Caco-2 (cell line): ENCODE measurements at regions not wholly inside any gene's neighbourhood (a gene's known extent, or its start where the extent isn't known, plus 50 kb on each side); places are given as distances from the start of the nearest gene placed in this dataset.

Experiments
- BruUV-seq: library from RNA; stranded (reverse); fragments of 400-500 nt; replicated peaks from 2 replicates; lab custom pipeline; 2021; lab: Mats Ljungman, UMichigan
- CTCF ChIA-PET: fragments of 300-600 bp; sonication (Branson Sonifier 250); formaldehyde crosslinking; loops from one replicate; lab custom pipeline; 2022; ENCODE audit warnings: antibody characterized with exemption; lab: Charles Lee
- POLR2A ChIA-PET: fragments of 300-600 bp; sonication (Branson Sonifier 250); formaldehyde crosslinking; loops from one replicate; lab custom pipeline; 2022; ENCODE audit warnings: antibody characterized with exemption; lab: Charles Lee
- DNase-seq, 2 experiments: peaks; one replicate each; pipeline versions ENCODE4 v3.0.0 to v3.0.0-alpha.2; 2020 to 2022
- H3K27me3 ChIP-seq: replicated peaks from 2 replicates; pipeline ENCODE4 v1.6.0; 2011; ENCODE audit warnings: low read length; ENCODE audit not compliant: control insufficient read depth, insufficient read depth
- H3K36me3 ChIP-seq: 2 replicates; pipeline ENCODE4 v1.5.1; 2011; ENCODE audit warnings: low read length; ENCODE audit not compliant: control insufficient read depth, insufficient read depth
- H3K4me1 ChIP-seq: fragments of 250-450 bp; sonication (Bioruptor Pico); 2 replicates; pipeline ENCODE4 v1.5.1; 2020; ENCODE audit warnings: mild to moderate bottlenecking
- H3K4me3 ChIP-seq: 2 replicates; pipeline ENCODE4 v1.5.1; 2011; ENCODE audit warnings: low read depth, mild to moderate bottlenecking, control low read depth, low read length
- H3K9me3 ChIP-seq: fragments of 250-450 bp; sonication (Bioruptor Pico); 2 replicates; pipeline ENCODE4 v1.5.1; 2020; ENCODE audit warnings: mild to moderate bottlenecking, moderate library complexity
- H3K27ac Mint-ChIP-seq: one replicate; pipeline ENCODE4 v1.8.0; 2022; ENCODE audit warnings: mixed read lengths; ENCODE audit not compliant: unreplicated experiment
- H3K27me3 Mint-ChIP-seq: one replicate; pipeline ENCODE4 v1.8.0; 2022; ENCODE audit warnings: mixed read lengths; ENCODE audit not compliant: insufficient read depth, unreplicated experiment
- H3K36me3 Mint-ChIP-seq: one replicate; pipeline ENCODE4 v1.8.0; 2022; ENCODE audit warnings: mild to moderate bottlenecking, mixed read lengths; ENCODE audit not compliant: insufficient read depth, unreplicated experiment
- H3K4me1 Mint-ChIP-seq: one replicate; pipeline ENCODE4 v1.8.0; 2022; ENCODE audit warnings: low read depth, mixed read lengths; ENCODE audit not compliant: unreplicated experiment
- H3K4me3 Mint-ChIP-seq: one replicate; pipeline ENCODE4 v1.8.0; 2022; ENCODE audit warnings: mild to moderate bottlenecking, moderate library complexity, mixed read lengths; ENCODE audit not compliant: unreplicated experiment
- H3K9me3 Mint-ChIP-seq: one replicate; pipeline ENCODE4 v1.8.0; 2022; ENCODE audit warnings: mixed read lengths; ENCODE audit not compliant: unreplicated experiment
- CTCF ChIP-seq, 2 experiments: fragments of 200-600 bp in 1 of 2; IDR thresholded peaks; 1 replicate in 1 of 2; 2 replicates in 1 of 2; pipeline versions ENCODE4 v1.5.1 to v1.8.0; 2011 to 2022; ENCODE audit warnings: antibody characterized with exemption in 1 of 2, control low read depth in 1 of 2, inconsistent platforms in 1 of 2, low read depth in 1 of 2, low read length in 1 of 2, mild to moderate bottlenecking in 1 of 2, moderate library complexity in 1 of 2; ENCODE audit not compliant: insufficient read depth in 1 of 2, severe bottlenecking in 1 of 2, unreplicated experiment in 1 of 2
- intact Hi-C: fragments of 100-400 bp; cut with micrococcal nuclease; formaldehyde crosslinking; loops from one replicate; pipeline ENCODE4 v1.10.0; 2022; ENCODE audit not compliant: unreplicated experiment

DNA sequence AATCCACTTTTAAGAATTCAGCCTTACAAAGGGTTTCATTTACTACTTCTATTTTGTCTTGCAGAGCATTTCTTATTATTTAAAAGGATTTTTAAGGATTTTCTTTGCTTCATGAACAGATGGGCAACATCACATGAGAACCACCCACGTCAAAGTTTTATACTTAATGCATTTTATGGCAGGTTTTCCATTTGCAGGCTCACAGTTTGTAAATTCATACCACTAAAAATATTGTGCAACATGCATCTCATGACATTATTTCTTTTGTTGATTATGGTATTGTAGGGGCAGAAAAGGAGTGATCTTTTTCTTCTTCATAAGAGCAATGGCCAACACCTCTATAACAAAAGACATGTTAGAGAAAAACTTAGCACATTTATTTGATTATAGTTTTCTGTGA, 554.0 kb upstream of the SPRY2 start:
- Histone ChIP-seq H3K4me3 (no peak overlapping the region), H3K36me3 (no peaks in the 10 kb centered on the region), H3K9me3 (no peaks in the 10 kb centered on the region), H3K27me3 (no peaks in the 10 kb centered on the region; the same call in 1 of the 2 replicates), H3K4me1 (no peaks in the 10 kb centered on the region)
- H3K27ac Mint-ChIP-seq, result no peak overlapping the region
- intact Hi-C loops, result no loop called here
- no peak overlapping the region for H3K4me3 Mint-ChIP-seq
- ChIA-PET POLR2A (no interaction called here), CTCF (no interaction called here)
- H3K36me3 Mint-ChIP-seq, result no peaks in the 10 kb centered on the region
- DNase-seq, result no peak
- no peaks in the 10 kb centered on the region for H3K4me1 Mint-ChIP-seq
- no TSS peak for BruUV-seq
- H3K27me3 Mint-ChIP-seq, result no peaks in the 10 kb centered on the region
- TF ChIP-seq CTCF (IDR thresholded peaks at IDR 0.05; ENCODE audit: insufficient read depth in 1 of 2, low read depth in 1 of 2, low read length in 1 of 2, severe bottlenecking in 1 of 2, unreplicated experiment in 1 of 2), result no peak
- H3K9me3 Mint-ChIP-seq, result no peaks in the 10 kb centered on the region

DNA sequence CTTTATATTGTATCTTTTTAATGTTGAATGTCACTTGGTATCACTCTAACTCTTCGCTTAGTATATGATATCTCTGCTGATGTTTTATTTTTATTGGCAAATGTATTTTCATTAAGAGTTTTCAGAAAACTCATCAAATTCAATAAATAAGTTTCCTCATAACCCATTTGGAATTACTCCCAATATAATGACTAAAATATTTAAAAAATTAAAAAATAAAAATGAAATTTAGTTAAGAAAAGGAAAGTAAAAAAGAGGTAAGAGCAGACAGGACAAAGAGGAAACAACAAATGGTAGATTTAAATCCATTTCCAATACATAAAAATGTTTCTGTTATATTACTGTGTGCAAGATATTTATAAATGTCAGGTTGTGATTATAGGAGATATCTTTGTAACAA, 548.9 kb upstream of the SPRY2 start:
- POLR2A ChIA-PET, result no interaction called here
- H3K36me3 ChIP-seq, result no peaks in the 10 kb centered on the region
- Mint-ChIP-seq H3K9me3 (no peaks in the 10 kb centered on the region), H3K27me3 (peaks cover 15% of the 10 kb centered on the region), H3K4me3 (no peak overlapping the region), H3K27ac (no peak overlapping the region), H3K36me3 (no peaks in the 10 kb centered on the region), H3K4me1 (no peaks in the 10 kb centered on the region)
- H3K4me1 ChIP-seq, result no peaks in the 10 kb centered on the region
- BruUV-seq, result no TSS peak
- H3K9me3 ChIP-seq, result no peaks in the 10 kb centered on the region
- H3K4me3 ChIP-seq, result no peak overlapping the region
- no peaks in the 10 kb centered on the region for H3K27me3 ChIP-seq
- intact Hi-C loops, result no loop called here
- CTCF ChIA-PET, result no interaction called here
- TF ChIP-seq CTCF (IDR thresholded peaks at IDR 0.05; ENCODE audit: insufficient read depth in 1 of 2, low read depth in 1 of 2, low read length in 1 of 2, severe bottlenecking in 1 of 2, unreplicated experiment in 1 of 2), result no peak
- DNase-seq, result no peak

DNA sequence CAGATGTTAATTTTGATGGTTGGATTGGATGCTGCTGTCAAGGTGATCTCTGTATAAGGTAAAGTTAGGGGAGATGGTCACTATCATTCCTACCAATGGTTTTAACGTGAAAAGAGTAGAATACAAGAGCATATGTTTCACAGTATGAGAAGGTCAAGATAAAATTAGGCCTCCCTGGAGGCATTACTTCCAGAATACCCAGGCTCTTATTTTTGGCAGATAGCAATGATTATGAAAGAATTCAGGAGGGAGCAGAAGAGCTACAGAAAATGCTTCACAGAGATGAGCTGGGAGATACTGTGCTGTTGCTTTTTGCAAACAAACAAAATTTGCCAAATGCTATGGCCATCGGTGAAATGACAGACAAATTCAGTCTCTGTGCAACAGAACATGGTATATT, 547.5 kb upstream of the SPRY2 start:
- intact Hi-C loops, result no loop called here
- POLR2A ChIA-PET, result no interaction called here

More for the DNA sequence above, 547.5 kb upstream of the SPRY2 start:
- peaks cover 15% of the 10 kb centered on the region for H3K27me3 Mint-ChIP-seq
- H3K27ac Mint-ChIP-seq, result no peak overlapping the region
- DNase-seq, result no peak
- CTCF ChIA-PET, result no interaction called here
- TF ChIP-seq CTCF (IDR thresholded peaks at IDR 0.05; ENCODE audit: insufficient read depth in 1 of 2, low read depth in 1 of 2, low read length in 1 of 2, severe bottlenecking in 1 of 2, unreplicated experiment in 1 of 2), result no peak
- Histone ChIP-seq H3K9me3 (no peaks in the 10 kb centered on the region), H3K4me1 (no peaks in the 10 kb centered on the region), H3K36me3 (no peaks in the 10 kb centered on the region), H3K4me3 (no peak overlapping the region), H3K27me3 (no peaks in the 10 kb centered on the region)
- no peaks in the 10 kb centered on the region for H3K4me1 Mint-ChIP-seq
- BruUV-seq, result no TSS peak
- no peaks in the 10 kb centered on the region for H3K36me3 Mint-ChIP-seq
- H3K4me3 Mint-ChIP-seq, result no peak overlapping the region
- no peaks in the 10 kb centered on the region for H3K9me3 Mint-ChIP-seq
